HTR-8/SVneo (cell line): ENCODE measurements at regions not wholly inside any gene's neighbourhood (a gene's known extent, or its start where the extent isn't known, plus 50 kb on each side); places are given as distances from the start of the nearest gene placed in this dataset.

ENCODE experiments used
- DNase-seq: peaks from one replicate; pipeline ENCODE4 v3.0.0; 2011; ENCODE audit warnings: low spot score, mixed read lengths; ENCODE audit not compliant: insufficient read length
- FAIRE-seq: peaks from 2 replicates; lab custom pipeline; 2011; peaks lifted over from hg19 to GRCh38; lab: Jason Lieb, UNC

- FAIRE-seq (no peak), DNase-seq (no peak)
Observed at GRCh38 chr1:232487236-232487635, 142.7 kb downstream of the SIPA1L2 start.

GRCh38 chr1:232486454-232487207 lies 143.3 kb downstream of the SIPA1L2 start:
- no peak for FAIRE-seq
- DNase-seq: no peak

GRCh38 chr1:232486006-232486405 lies 143.9 kb downstream of the SIPA1L2 start:
- DNase-seq: no peak
- peak; percentile 78 for FAIRE-seq

- DNase-seq (no peak), FAIRE-seq (no peak)
Observed at GRCh38 chr1:232484856-232485255, 145.1 kb downstream of the SIPA1L2 start.

GRCh38 chr1:232483826-232484225 lies 146.1 kb downstream of the SIPA1L2 start:
- DNase-seq (no peak), FAIRE-seq (no peak)

GRCh38 chr1:232481091-232481490 lies 148.8 kb downstream of the SIPA1L2 start:
- FAIRE-seq (no peak), DNase-seq (no peak)

- DNase-seq: peak; percentile 71
Observed at GRCh38 chr1:232477728-232478127, 152.2 kb downstream of the SIPA1L2 start.

GRCh38 chr1:232476538-232476950 lies 153.4 kb downstream of the SIPA1L2 start:
- FAIRE-seq (no peak), DNase-seq (no peak)

More at GRCh38 chr1:232477728-232478127, 152.2 kb downstream of the SIPA1L2 start:
- FAIRE-seq: no peak

- FAIRE-seq (no peak), DNase-seq (no peak)
Observed at GRCh38 chr1:232474826-232475225, 155.1 kb downstream of the SIPA1L2 start.

- DNase-seq: no peak
- no peak for FAIRE-seq
Observed at GRCh38 chr1:232473900-232474299, 156.0 kb downstream of the SIPA1L2 start.

- no peak for DNase-seq
Observed at GRCh38 chr1:232473324-232473723, 156.6 kb downstream of the SIPA1L2 start.

GRCh38 chr1:232472485-232473041 lies 157.4 kb downstream of the SIPA1L2 start:
- no peak for FAIRE-seq
- peak; percentile 12 for DNase-seq

More at GRCh38 chr1:232473324-232473723, 156.6 kb downstream of the SIPA1L2 start:
- FAIRE-seq: no peak

- FAIRE-seq: no peak
- no peak for DNase-seq
Observed at GRCh38 chr1:232471250-232471649, 158.7 kb downstream of the SIPA1L2 start.

- FAIRE-seq (no peak), DNase-seq (no peak)
Observed at GRCh38 chr1:232470711-232471110, 159.2 kb downstream of the SIPA1L2 start.

GRCh38 chr1:232468249-232468648 lies 161.7 kb downstream of the SIPA1L2 start:
- DNase-seq (no peak), FAIRE-seq (no peak)

GRCh38 chr1:232467073-232467760 lies 162.7 kb downstream of the SIPA1L2 start:
- no peak for FAIRE-seq
- DNase-seq: no peak

- no peak for DNase-seq
- no peak for FAIRE-seq
Observed at GRCh38 chr1:232464325-232464724, 165.6 kb downstream of the SIPA1L2 start.

- DNase-seq: no peak
Observed at GRCh38 chr1:232463225-232463624, 166.7 kb downstream of the SIPA1L2 start.

GRCh38 chr1:232462213-232462612 lies 167.7 kb downstream of the SIPA1L2 start:
- FAIRE-seq (no peak), DNase-seq (no peak)

More at GRCh38 chr1:232463225-232463624, 166.7 kb downstream of the SIPA1L2 start:
- FAIRE-seq: no peak

- DNase-seq (peak; percentile 17), FAIRE-seq (no peak)
Observed at GRCh38 chr1:232459826-232460225, 170.1 kb downstream of the SIPA1L2 start.

GRCh38 chr1:232459087-232459486 lies 170.8 kb downstream of the SIPA1L2 start:
- no peak for DNase-seq
- no peak for FAIRE-seq
